Neural cell (in vitro differentiated cells): ENCODE measurements at regions not wholly inside any gene's neighbourhood (a gene's known extent, or its start where the extent isn't known, plus 50 kb on each side); places are given as distances from the start of the nearest gene placed in this dataset.

Source experiments
- CTCF ChIP-seq: fragments of 450-650 bp; IDR thresholded peaks from 2 replicates; pipeline ENCODE4 v1.5.1; 2014; ENCODE audit warnings: antibody characterized with exemption, mild to moderate bottlenecking, moderate library complexity; ENCODE audit not compliant: poor library complexity, severe bottlenecking
- EP300 ChIP-seq: fragments of 450-650 bp; conservative IDR thresholded peaks from 2 replicates; pipeline ENCODE4 v1.6.1; 2014; ENCODE audit warnings: antibody characterized with exemption, mild to moderate bottlenecking, moderate library complexity; ENCODE audit not compliant: poor library complexity, severe bottlenecking
- EZH2 ChIP-seq: fragments of 200-600, 300-800 bp; shearing (Covaris generic), sonication (generic); IDR thresholded peaks from 2 replicates; pipeline ENCODE4 v1.6.1; 2014; ENCODE audit warnings: antibody characterized with exemption, low read length, borderline replicate concordance, mild to moderate bottlenecking; ENCODE audit not compliant: insufficient read depth, poor library complexity, severe bottlenecking
- MXI1 ChIP-seq: fragments of 450-650 bp; conservative IDR thresholded peaks from 2 replicates; pipeline ENCODE4 v1.6.1; 2014; ENCODE audit warnings: antibody characterized with exemption, mild to moderate bottlenecking; ENCODE audit not compliant: poor library complexity, severe bottlenecking
- RAD21 ChIP-seq: fragments of 450-650 bp; conservative IDR thresholded peaks from 2 replicates; pipeline ENCODE4 v1.6.1; 2014; ENCODE audit warnings: antibody characterized with exemption, mild to moderate bottlenecking, moderate library complexity
- TAF1 ChIP-seq: IDR thresholded peaks from 2 replicates; pipeline ENCODE4 v1.6.1; 2012; ENCODE audit warnings: low read depth
- TF ChIP-seq, protein P1 (sequence below): IDR thresholded peaks from 2 replicates; pipeline ENCODE4 v1.6.1; 2012; ENCODE audit warnings: borderline replicate concordance

DNA sequence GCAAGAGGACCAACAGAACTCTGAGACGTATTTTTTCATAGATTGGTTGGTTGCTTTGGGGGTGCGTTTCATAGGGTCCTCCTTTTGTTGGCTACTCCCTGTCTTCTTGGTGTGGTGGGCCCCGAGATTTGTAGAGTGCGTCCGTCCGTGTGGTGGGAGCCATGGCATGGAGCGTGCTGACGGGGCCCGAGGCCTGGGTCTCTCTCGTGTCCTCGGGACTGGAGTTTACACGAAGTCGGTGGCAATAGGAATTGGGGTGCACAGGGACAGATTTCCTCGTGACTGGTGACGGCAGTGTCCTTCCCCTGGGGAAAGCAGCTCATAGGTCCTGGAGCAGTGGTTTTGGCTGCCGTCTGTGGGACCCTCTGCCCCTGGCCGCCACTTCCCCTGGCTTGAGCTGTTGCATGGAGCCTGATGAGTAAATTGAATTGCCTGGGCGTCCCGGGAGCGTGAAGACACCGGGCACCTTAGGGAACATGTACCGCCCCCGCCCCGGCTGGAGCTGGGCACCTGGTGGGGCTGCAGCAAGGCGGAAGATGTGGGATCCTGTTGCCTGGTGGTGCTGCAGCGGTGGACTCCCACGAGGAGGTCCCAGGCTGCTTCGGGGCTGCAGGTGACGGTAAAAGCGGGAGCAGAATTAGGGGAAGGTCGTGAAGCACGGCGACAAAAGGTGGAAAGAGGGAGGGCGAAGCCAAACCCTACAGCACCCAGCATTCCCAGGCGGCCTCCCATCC, 153.7 kb upstream of the ALG10B start:
- TF ChIP-seq, protein P1, sequence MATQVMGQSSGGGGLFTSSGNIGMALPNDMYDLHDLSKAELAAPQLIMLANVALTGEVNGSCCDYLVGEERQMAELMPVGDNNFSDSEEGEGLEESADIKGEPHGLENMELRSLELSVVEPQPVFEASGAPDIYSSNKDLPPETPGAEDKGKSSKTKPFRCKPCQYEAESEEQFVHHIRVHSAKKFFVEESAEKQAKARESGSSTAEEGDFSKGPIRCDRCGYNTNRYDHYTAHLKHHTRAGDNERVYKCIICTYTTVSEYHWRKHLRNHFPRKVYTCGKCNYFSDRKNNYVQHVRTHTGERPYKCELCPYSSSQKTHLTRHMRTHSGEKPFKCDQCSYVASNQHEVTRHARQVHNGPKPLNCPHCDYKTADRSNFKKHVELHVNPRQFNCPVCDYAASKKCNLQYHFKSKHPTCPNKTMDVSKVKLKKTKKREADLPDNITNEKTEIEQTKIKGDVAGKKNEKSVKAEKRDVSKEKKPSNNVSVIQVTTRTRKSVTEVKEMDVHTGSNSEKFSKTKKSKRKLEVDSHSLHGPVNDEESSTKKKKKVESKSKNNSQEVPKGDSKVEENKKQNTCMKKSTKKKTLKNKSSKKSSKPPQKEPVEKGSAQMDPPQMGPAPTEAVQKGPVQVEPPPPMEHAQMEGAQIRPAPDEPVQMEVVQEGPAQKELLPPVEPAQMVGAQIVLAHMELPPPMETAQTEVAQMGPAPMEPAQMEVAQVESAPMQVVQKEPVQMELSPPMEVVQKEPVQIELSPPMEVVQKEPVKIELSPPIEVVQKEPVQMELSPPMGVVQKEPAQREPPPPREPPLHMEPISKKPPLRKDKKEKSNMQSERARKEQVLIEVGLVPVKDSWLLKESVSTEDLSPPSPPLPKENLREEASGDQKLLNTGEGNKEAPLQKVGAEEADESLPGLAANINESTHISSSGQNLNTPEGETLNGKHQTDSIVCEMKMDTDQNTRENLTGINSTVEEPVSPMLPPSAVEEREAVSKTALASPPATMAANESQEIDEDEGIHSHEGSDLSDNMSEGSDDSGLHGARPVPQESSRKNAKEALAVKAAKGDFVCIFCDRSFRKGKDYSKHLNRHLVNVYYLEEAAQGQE = no peak
- TF ChIP-seq CTCF (no peak), EZH2 (no peak), RAD21 (no peak), EP300 (no peak), TAF1 (no peak), MXI1 (no peak)
